ENCODE measurements at regions not wholly inside any gene's neighbourhood (a gene's known extent, or its start where the extent isn't known, plus 50 kb on each side); places are given as distances from the start of the nearest gene placed in this dataset.
"Not testable (repeated sequence)": the region's sequence is repeated elsewhere in the genome, so short reads cannot be mapped to it uniquely, and the experiment has no call there.

GRCh38 chr20:60092729-60093128 is 134.5 kb downstream of the CDH26 start:
- no peak for DNase-seq
- intact Hi-C loops (cut with DNase I, micrococcal nuclease), result no loop called here
- ATAC-seq, result no peak

- intact Hi-C loops (cut with DNase I, micrococcal nuclease), result no loop called here
- ATAC-seq (no peak), DNase-seq (no peak)
Observed at GRCh38 chr20:60095456-60095855, 137.2 kb downstream of the CDH26 start.

- intact Hi-C loops (cut with DNase I, micrococcal nuclease), result no loop called here
- ATAC-seq (no peak), DNase-seq (no peak)
Observed at GRCh38 chr20:60096166-60096565, 137.9 kb downstream of the CDH26 start.

- intact Hi-C loops (cut with DNase I, micrococcal nuclease), result no loop called here
- no peak for DNase-seq
- ATAC-seq, result no peak
Observed at GRCh38 chr20:60097285-60097684, 139.1 kb downstream of the CDH26 start.

GRCh38 chr20:60100780-60101179 is 142.6 kb downstream of the CDH26 start:
- ATAC-seq (no peak), DNase-seq (no peak)
- intact Hi-C loops (cut with DNase I, micrococcal nuclease), result no loop called here

GRCh38 chr20:60101201-60101890 is 143.1 kb downstream of the CDH26 start:
- DNase-seq, result no peak
- ATAC-seq, result no peak
- intact Hi-C loops (cut with DNase I, micrococcal nuclease), result no loop called here

- ATAC-seq (no peak), DNase-seq (no peak)
- intact Hi-C loops (cut with DNase I, micrococcal nuclease), result no loop called here
Observed at GRCh38 chr20:60101891-60102281, 143.7 kb downstream of the CDH26 start.

GRCh38 chr20:60102665-60103210 is 144.5 kb downstream of the CDH26 start:
- no peak for ATAC-seq
- DNase-seq, result no peak
- intact Hi-C loops (cut with DNase I, micrococcal nuclease), result no loop called here

GRCh38 chr20:60104993-60105803 is 147.0 kb downstream of the CDH26 start:
- DNase-seq (no peak), ATAC-seq (no peak)
- intact Hi-C loops (cut with DNase I, micrococcal nuclease), result no loop called here

GRCh38 chr20:60106186-60106585 is 148.0 kb downstream of the CDH26 start:
- ATAC-seq; DNase-seq; intact Hi-C loops (cut with DNase I, micrococcal nuclease): not testable (repeated sequence)

GRCh38 chr20:60107621-60108390 is 149.6 kb downstream of the CDH26 start:
- DNase-seq, result no peak
- ATAC-seq, result no peak
- intact Hi-C loops (cut with DNase I, micrococcal nuclease), result no loop called here

GRCh38 chr20:60108397-60108796 is 150.2 kb downstream of the CDH26 start:
- ATAC-seq, result no peak
- DNase-seq, result no peak
- intact Hi-C loops (cut with DNase I, micrococcal nuclease), result no loop called here

GRCh38 chr20:60113024-60113724 is 155.0 kb downstream of the CDH26 start:
- intact Hi-C loops (cut with DNase I, micrococcal nuclease), result no loop called here
- DNase-seq (no peak), ATAC-seq (no peak)

- no peak for ATAC-seq
- DNase-seq, result no peak
- intact Hi-C loops (cut with DNase I, micrococcal nuclease), result no loop called here
Observed at GRCh38 chr20:60113771-60114170, 155.5 kb downstream of the CDH26 start.

GRCh38 chr20:60115451-60115850 is 157.2 kb downstream of the CDH26 start:
- no peak for DNase-seq
- intact Hi-C loops (cut with DNase I, micrococcal nuclease), result no loop called here
- ATAC-seq, result no peak

- ATAC-seq (no peak), DNase-seq (no peak)
- intact Hi-C loops (cut with DNase I, micrococcal nuclease), result no loop called here
Observed at GRCh38 chr20:60116128-60116909, 158.1 kb downstream of the CDH26 start.

- intact Hi-C loops (cut with DNase I, micrococcal nuclease), result no loop called here
- DNase-seq, result no peak
- ATAC-seq, result no peak
Observed at GRCh38 chr20:60117065-60117464, 158.8 kb downstream of the CDH26 start.

- intact Hi-C loops (cut with DNase I, micrococcal nuclease), result no loop called here
- ATAC-seq (no peak), DNase-seq (no peak)
Observed at GRCh38 chr20:60121903-60122302, 163.7 kb downstream of the CDH26 start.
